ENCODE measurements at regions not wholly inside any gene's neighbourhood (a gene's known extent, or its start where the extent isn't known, plus 50 kb on each side); places are given as distances from the start of the nearest gene placed in this dataset.

DNA sequence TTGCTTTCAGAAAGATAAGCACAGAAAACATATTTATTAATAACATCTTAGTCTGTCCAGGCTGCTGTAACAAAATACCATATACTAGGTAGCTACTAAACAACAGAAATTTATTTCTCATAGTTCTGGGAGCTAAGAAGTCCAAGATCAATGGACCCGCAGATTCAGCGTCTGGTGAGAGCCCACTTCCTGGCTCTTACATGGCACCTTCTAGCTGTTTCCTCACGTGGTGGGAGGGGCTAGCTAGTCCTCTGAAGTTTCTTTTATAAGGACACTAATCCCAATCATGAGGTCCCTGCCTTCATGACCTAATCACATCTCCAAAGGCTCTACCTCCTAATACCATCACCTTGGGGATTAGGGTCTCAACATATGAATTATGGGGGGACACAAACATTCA, 57.2 kb upstream of the AFF2 start:
- no peak overlapping the region for H3K4me3 Mint-ChIP-seq
- H3K27me3 Mint-ChIP-seq (ENCODE audit: low read depth, poor library complexity): peaks cover 5% of the 10 kb centered on the region

DNA sequence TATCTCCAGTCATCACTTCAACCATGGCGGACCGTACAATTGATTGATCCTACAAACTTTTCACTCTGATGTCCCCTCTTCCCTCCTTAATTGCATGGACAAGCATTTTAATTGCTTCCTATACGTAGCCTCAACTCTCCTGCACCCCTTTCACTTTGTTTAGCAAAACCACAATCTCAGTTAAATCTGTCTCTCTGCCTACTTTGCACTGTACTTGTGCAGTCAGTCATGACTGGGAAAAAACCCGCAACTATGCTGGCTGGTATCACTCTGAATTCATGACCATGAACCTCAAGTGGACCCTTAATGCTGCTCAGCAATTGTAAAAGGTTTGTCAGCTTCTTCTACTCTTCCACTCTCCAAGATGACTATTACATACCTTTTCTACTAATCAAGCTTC, 51.7 kb upstream of the AFF2 start:
- no peak overlapping the region for H3K4me3 Mint-ChIP-seq
- DNase-seq: no peak
- H3K36me3 Mint-ChIP-seq (ENCODE audit: low read depth): no peaks in the 10 kb centered on the region
- peaks cover 14% of the 10 kb centered on the region for H3K9me3 Mint-ChIP-seq
- no peaks in the 10 kb centered on the region for H3K27me3 Mint-ChIP-seq (ENCODE audit: low read depth, poor library complexity)
- H3K27ac Mint-ChIP-seq: no peak overlapping the region
- TF ChIP-seq, protein P1, sequence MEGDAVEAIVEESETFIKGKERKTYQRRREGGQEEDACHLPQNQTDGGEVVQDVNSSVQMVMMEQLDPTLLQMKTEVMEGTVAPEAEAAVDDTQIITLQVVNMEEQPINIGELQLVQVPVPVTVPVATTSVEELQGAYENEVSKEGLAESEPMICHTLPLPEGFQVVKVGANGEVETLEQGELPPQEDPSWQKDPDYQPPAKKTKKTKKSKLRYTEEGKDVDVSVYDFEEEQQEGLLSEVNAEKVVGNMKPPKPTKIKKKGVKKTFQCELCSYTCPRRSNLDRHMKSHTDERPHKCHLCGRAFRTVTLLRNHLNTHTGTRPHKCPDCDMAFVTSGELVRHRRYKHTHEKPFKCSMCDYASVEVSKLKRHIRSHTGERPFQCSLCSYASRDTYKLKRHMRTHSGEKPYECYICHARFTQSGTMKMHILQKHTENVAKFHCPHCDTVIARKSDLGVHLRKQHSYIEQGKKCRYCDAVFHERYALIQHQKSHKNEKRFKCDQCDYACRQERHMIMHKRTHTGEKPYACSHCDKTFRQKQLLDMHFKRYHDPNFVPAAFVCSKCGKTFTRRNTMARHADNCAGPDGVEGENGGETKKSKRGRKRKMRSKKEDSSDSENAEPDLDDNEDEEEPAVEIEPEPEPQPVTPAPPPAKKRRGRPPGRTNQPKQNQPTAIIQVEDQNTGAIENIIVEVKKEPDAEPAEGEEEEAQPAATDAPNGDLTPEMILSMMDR (IDR thresholded peaks at IDR 0.05): no peak
- no peaks in the 10 kb centered on the region for H3K4me1 Mint-ChIP-seq

More for the DNA sequence above, 57.2 kb upstream of the AFF2 start:
- H3K36me3 Mint-ChIP-seq (ENCODE audit: low read depth): no peaks in the 10 kb centered on the region
- TF ChIP-seq, protein P1 (IDR thresholded peaks at IDR 0.05): no peak
- DNase-seq: no peak
- H3K27ac Mint-ChIP-seq: no peak overlapping the region
- peaks cover 32% of the 10 kb centered on the region for H3K9me3 Mint-ChIP-seq
- H3K4me1 Mint-ChIP-seq: no peaks in the 10 kb centered on the region
